ENCODE measurements at regions not wholly inside any gene's neighbourhood (a gene's known extent, or its start where the extent isn't known, plus 50 kb on each side); places are given as distances from the start of the nearest gene placed in this dataset.

DNA sequence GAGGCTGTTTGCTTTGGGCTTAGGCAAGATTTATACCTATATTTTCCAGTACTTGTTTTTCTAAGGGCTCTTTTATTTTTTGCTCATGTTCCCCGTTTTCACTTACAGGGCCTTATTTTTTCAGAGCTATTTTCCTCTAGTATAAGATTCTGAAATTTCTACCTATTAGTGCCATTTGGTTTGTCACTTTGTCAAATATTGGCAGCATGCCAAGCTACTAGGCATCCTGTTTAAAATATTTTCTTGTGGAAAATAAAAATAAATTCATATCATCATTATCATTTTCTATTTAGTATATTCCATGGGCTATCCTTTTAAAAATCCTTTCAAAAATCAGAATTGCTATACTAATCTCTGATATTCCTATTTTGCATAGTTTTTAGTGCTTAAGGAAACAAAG is 64.8 kb upstream of the CHST9 start:
- peak; percentile 51 for DNase-seq

- DNase-seq = no peak
Observed at GRCh38 chr18:27244259-27244658, 59.2 kb upstream of the CHST9 start.

DNA sequence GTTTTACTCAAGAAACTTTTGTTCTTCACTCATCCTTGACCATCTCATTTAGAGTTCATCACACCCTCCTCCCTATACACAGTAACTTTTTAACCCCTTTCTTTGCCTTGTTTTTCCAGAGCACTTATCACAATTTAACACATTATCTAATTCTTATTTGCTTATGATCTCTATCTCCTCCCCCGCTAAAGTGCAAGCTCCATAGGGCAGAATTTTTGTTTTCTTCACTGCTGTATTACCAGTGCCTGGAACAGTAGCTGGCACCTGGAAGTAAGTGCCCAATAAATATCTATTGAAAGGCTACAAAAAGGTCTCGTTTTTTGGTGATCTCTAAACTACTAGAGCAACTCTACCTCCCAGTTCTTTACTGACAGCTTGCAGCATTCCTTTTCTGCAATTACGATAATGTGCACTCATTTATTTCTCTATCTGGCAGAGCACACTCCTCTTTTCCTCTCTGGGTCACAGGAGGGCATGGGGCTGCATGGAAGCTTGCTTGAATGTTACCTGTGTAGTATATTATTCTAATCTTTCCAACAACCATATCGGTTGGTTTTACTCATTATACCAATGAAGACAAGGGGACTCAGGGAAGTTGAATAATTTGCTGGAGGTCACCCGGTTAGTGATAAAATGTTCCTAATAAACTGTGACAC is 57.4 kb upstream of the CHST9 start:
- DNase-seq = no peak

GRCh38 chr18:27240383-27240782 is 55.3 kb upstream of the CHST9 start:
- DNase-seq = no peak

- DNase-seq = no peak
Observed at GRCh38 chr18:27239669-27240068, 54.6 kb upstream of the CHST9 start.

- DNase-seq = no peak
Observed at GRCh38 chr18:27235218-27235870, 50.2 kb upstream of the CHST9 start.
